Prostate gland (tissue), 2 donors: ENCODE measurements at regions not wholly inside any gene's neighbourhood (a gene's known extent, or its start where the extent isn't known, plus 50 kb on each side); places are given as distances from the start of the nearest gene placed in this dataset.

ENCODE experiments used
- POLR2A ChIP-seq: fragments of 450-650 bp; IDR thresholded peaks from one replicate; pipeline ENCODE4 v1.6.1; 2016; ENCODE audit warnings: antibody characterized with exemption, mild to moderate bottlenecking
- POLR2AphosphoS5 ChIP-seq: sonication (generic); formaldehyde crosslinking; IDR thresholded peaks from one replicate; pipeline ENCODE4 v1.6.1; 2017; ENCODE audit warnings: antibody characterized with exemption
- TF ChIP-seq, protein P1 (sequence below), 4 experiments: fragments of 200-600 bp in 2 of 4; fragments of 450-650 bp in 2 of 4; sonication (generic) in 2 of 4; IDR thresholded peaks; 1 replicate in 3 of 4; 2 replicates in 1 of 4; pipeline ENCODE4 v1.5.1; 2016 to 2019; ENCODE audit warnings: antibody characterized with exemption in 4 of 4, mild to moderate bottlenecking in 2 of 4, moderate library complexity in 2 of 4

DNA sequence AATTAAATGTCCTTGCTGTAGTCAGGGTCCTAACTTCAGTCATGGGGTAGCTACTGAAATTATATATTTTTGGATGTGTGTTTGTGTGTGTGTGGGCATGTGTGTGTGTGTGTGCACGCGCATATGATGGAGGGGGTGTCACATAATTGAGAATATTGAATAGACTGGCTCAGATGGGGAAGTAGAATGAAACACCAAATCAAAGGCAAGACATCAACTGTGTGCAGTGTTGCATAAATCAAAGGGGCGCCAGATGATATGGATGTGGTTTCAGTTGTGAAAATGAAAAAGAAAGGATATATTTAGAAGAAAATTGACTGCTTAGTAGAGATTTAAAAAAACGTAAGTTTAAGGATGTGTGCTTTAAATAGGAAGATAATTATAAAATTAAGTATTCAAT, 144.2 kb upstream of the CEP162 start:
- TF ChIP-seq, protein P1, sequence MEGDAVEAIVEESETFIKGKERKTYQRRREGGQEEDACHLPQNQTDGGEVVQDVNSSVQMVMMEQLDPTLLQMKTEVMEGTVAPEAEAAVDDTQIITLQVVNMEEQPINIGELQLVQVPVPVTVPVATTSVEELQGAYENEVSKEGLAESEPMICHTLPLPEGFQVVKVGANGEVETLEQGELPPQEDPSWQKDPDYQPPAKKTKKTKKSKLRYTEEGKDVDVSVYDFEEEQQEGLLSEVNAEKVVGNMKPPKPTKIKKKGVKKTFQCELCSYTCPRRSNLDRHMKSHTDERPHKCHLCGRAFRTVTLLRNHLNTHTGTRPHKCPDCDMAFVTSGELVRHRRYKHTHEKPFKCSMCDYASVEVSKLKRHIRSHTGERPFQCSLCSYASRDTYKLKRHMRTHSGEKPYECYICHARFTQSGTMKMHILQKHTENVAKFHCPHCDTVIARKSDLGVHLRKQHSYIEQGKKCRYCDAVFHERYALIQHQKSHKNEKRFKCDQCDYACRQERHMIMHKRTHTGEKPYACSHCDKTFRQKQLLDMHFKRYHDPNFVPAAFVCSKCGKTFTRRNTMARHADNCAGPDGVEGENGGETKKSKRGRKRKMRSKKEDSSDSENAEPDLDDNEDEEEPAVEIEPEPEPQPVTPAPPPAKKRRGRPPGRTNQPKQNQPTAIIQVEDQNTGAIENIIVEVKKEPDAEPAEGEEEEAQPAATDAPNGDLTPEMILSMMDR (IDR thresholded peaks at IDR 0.05), result no peak
- TF ChIP-seq POLR2AphosphoS5 (no peak), POLR2A (no peak)
